ENCODE measurements at regions not wholly inside any gene's neighbourhood (a gene's known extent, or its start where the extent isn't known, plus 50 kb on each side); places are given as distances from the start of the nearest gene placed in this dataset.
A peak's percentile ranks its signal among the peaks of the same experiment; 100 is the strongest.

- H3K9me3 Mint-ChIP-seq = peaks cover 9% of the 10 kb centered on the region; the same call in 1 of the 3 replicates
Measured at GRCh38 chr21:16115461-16115860, 385.7 kb downstream of the USP25 start.

More at GRCh38 chr21:16115461-16115860, 385.7 kb downstream of the USP25 start:
- Mint-ChIP-seq H3K4me3 (no peak overlapping the region), H3K27ac (no peak overlapping the region), H3K36me3 (ENCODE audit: low read depth) (peaks cover 4% of the 10 kb centered on the region; the same call in 2 of the 3 replicates), H3K4me1 (peaks cover 10% of the 10 kb centered on the region; the same call in 2 of the 3 replicates), H3K27me3 (ENCODE audit: insufficient read depth, low read depth, poor library complexity) (no peaks in the 10 kb centered on the region)
- Histone ChIP-seq H3K9me2 (ENCODE audit: insufficient read depth) (no peaks in the 10 kb centered on the region), H3K4me2 (no peak overlapping the region), H2AFZ (peak overlapping the region; percentile 5; the same call in 1 of the 2 replicates), H3K36me3 (ENCODE audit: insufficient read depth) (no peaks in the 10 kb centered on the region), H3K79me2 (replicated peaks; ENCODE audit: insufficient read depth) (no peaks in the 10 kb centered on the region), H3K27me3 (ENCODE audit: insufficient read depth) (no peaks in the 10 kb centered on the region), H3F3A (replicated peaks; ENCODE audit: low read depth) (no peaks in the 10 kb centered on the region), H3K4me3 (no peak overlapping the region), H4K20me1 (replicated peaks; ENCODE audit: insufficient read depth) (no peaks in the 10 kb centered on the region), H3K4me1 (ENCODE audit: insufficient read depth) (no peaks in the 10 kb centered on the region), H3K27ac (ENCODE audit: low read depth) (no peak overlapping the region)
- no peak for DNase-seq (ENCODE audit: low spot score)
- no peak for ATAC-seq
- TF ChIP-seq CREB1 (CRISPR knock-in tag; IDR thresholded peaks at IDR 0.05; ENCODE audit: low read depth) = no peak
- no peak for TF ChIP-seq ETS1 (IDR thresholded peaks at IDR 0.05)
- no peak for TF ChIP-seq ZNF331 (CRISPR knock-in tag; IDR thresholded peaks at IDR 0.05; ENCODE audit: low read depth)
- TF ChIP-seq ZNF114 (CRISPR knock-in tag; IDR thresholded peaks at IDR 0.05) = no peak
- TF ChIP-seq STAT1 (IDR thresholded peaks at IDR 0.05; ENCODE audit: unreplicated experiment) = no peak
- no peak for TF ChIP-seq JUNB (IDR thresholded peaks at IDR 0.05; ENCODE audit: unreplicated experiment)
- no peak for TF ChIP-seq REST (IDR thresholded peaks at IDR 0.05; ENCODE audit: unreplicated experiment)
- TF ChIP-seq, protein P1, sequence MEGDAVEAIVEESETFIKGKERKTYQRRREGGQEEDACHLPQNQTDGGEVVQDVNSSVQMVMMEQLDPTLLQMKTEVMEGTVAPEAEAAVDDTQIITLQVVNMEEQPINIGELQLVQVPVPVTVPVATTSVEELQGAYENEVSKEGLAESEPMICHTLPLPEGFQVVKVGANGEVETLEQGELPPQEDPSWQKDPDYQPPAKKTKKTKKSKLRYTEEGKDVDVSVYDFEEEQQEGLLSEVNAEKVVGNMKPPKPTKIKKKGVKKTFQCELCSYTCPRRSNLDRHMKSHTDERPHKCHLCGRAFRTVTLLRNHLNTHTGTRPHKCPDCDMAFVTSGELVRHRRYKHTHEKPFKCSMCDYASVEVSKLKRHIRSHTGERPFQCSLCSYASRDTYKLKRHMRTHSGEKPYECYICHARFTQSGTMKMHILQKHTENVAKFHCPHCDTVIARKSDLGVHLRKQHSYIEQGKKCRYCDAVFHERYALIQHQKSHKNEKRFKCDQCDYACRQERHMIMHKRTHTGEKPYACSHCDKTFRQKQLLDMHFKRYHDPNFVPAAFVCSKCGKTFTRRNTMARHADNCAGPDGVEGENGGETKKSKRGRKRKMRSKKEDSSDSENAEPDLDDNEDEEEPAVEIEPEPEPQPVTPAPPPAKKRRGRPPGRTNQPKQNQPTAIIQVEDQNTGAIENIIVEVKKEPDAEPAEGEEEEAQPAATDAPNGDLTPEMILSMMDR (conservative IDR thresholded peaks at IDR 0.05; ENCODE audit: low read depth in 2 of 2) = no peak
- no peak for TF ChIP-seq POLR2AphosphoS5 (IDR thresholded peaks at IDR 0.05; ENCODE audit: low read depth)
- TF ChIP-seq EZH2 (IDR thresholded peaks at IDR 0.05; ENCODE audit: low read depth, unreplicated experiment) = no peak
- no peak for TF ChIP-seq NANOG (IDR thresholded peaks at IDR 0.05; ENCODE audit: borderline replicate concordance)
- TF ChIP-seq EZH2phosphoT487 (IDR thresholded peaks at IDR 0.05; ENCODE audit: unreplicated experiment) = no peak
- TF ChIP-seq, protein P2, sequence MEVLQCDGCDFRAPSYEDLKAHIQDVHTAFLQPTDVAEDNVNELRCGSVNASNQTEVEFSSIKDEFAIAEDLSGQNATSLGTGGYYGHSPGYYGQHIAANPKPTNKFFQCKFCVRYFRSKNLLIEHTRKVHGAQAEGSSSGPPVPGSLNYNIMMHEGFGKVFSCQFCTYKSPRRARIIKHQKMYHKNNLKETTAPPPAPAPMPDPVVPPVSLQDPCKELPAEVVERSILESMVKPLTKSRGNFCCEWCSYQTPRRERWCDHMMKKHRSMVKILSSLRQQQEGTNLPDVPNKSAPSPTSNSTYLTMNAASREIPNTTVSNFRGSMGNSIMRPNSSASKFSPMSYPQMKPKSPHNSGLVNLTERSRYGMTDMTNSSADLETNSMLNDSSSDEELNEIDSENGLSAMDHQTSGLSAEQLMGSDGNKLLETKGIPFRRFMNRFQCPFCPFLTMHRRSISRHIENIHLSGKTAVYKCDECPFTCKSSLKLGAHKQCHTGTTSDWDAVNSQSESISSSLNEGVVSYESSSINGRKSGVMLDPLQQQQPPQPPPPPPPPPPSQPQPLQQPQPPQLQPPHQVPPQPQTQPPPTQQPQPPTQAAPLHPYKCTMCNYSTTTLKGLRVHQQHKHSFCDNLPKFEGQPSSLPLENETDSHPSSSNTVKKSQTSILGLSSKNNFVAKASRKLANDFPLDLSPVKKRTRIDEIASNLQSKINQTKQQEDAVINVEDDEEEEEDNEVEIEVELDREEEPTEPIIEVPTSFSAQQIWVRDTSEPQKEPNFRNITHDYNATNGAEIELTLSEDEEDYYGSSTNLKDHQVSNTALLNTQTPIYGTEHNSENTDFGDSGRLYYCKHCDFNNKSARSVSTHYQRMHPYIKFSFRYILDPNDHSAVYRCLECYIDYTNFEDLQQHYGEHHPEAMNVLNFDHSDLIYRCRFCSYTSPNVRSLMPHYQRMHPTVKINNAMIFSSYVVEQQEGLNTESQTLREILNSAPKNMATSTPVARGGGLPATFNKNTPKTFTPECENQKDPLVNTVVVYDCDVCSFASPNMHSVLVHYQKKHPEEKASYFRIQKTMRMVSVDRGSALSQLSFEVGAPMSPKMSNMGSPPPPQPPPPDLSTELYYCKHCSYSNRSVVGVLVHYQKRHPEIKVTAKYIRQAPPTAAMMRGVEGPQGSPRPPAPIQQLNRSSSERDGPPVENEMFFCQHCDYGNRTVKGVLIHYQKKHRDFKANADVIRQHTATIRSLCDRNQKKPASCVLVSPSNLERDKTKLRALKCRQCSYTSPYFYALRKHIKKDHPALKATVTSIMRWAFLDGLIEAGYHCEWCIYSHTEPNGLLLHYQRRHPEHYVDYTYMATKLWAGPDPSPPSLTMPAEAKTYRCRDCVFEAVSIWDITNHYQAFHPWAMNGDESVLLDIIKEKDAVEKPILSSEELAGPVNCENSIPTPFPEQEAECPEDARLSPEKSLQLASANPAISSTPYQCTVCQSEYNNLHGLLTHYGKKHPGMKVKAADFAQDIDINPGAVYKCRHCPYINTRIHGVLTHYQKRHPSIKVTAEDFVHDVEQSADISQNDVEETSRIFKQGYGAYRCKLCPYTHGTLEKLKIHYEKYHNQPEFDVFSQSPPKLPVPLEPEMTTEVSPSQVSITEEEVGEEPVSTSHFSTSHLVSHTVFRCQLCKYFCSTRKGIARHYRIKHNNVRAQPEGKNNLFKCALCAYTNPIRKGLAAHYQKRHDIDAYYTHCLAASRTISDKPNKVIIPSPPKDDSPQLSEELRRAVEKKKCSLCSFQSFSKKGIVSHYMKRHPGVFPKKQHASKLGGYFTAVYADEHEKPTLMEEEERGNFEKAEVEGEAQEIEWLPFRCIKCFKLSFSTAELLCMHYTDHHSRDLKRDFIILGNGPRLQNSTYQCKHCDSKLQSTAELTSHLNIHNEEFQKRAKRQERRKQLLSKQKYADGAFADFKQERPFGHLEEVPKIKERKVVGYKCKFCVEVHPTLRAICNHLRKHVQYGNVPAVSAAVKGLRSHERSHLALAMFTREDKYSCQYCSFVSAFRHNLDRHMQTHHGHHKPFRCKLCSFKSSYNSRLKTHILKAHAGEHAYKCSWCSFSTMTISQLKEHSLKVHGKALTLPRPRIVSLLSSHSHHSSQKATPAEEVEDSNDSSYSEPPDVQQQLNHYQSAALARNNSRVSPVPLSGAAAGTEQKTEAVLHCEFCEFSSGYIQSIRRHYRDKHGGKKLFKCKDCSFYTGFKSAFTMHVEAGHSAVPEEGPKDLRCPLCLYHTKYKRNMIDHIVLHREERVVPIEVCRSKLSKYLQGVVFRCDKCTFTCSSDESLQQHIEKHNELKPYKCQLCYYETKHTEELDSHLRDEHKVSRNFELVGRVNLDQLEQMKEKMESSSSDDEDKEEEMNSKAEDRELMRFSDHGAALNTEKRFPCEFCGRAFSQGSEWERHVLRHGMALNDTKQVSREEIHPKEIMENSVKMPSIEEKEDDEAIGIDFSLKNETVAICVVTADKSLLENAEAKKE (CRISPR knock-in tag; IDR thresholded peaks at IDR 0.05) = no peak

Measured in GM23338 (cell line).